ENCODE measurements at regions not wholly inside any gene's neighbourhood (a gene's known extent, or its start where the extent isn't known, plus 50 kb on each side); places are given as distances from the start of the nearest gene placed in this dataset.

GRCh38 chr1:175804561-175804960, 61.2 kb upstream of the TNR start:
- TF ChIP-seq, protein P1, sequence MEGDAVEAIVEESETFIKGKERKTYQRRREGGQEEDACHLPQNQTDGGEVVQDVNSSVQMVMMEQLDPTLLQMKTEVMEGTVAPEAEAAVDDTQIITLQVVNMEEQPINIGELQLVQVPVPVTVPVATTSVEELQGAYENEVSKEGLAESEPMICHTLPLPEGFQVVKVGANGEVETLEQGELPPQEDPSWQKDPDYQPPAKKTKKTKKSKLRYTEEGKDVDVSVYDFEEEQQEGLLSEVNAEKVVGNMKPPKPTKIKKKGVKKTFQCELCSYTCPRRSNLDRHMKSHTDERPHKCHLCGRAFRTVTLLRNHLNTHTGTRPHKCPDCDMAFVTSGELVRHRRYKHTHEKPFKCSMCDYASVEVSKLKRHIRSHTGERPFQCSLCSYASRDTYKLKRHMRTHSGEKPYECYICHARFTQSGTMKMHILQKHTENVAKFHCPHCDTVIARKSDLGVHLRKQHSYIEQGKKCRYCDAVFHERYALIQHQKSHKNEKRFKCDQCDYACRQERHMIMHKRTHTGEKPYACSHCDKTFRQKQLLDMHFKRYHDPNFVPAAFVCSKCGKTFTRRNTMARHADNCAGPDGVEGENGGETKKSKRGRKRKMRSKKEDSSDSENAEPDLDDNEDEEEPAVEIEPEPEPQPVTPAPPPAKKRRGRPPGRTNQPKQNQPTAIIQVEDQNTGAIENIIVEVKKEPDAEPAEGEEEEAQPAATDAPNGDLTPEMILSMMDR (IDR thresholded peaks at IDR 0.05; ENCODE audit: low read depth, low read length): no peak
- no peak for TF ChIP-seq MAX (IDR thresholded peaks at IDR 0.05; ENCODE audit: low read depth, low read length)
- no peak for TF ChIP-seq POLR2A (IDR thresholded peaks at IDR 0.05; ENCODE audit: extremely low read depth, insufficient read length)

Measured in NB4 (cell line).